Choroid plexus epithelial cell (primary cell): ENCODE measurements at regions not wholly inside any gene's neighbourhood (a gene's known extent, or its start where the extent isn't known, plus 50 kb on each side); places are given as distances from the start of the nearest gene placed in this dataset.
A peak's percentile ranks its signal among the peaks of the same experiment; 100 is the strongest.

Experiments
- DNase-seq: peaks from one replicate; pipeline ENCODE4 v3.0.0-alpha.2; 2010; ENCODE audit warnings: low read depth
- H3K4me3 ChIP-seq: 2 replicates; pipeline ENCODE4 v1.5.1; 2011; ENCODE audit warnings: low read depth, mild to moderate bottlenecking, control low read depth, low read length, moderate library complexity
- TF ChIP-seq, protein P1 (sequence below): conservative IDR thresholded peaks from 2 replicates; pipeline ENCODE4 v1.5.1; 2011; ENCODE audit warnings: low read depth, mild to moderate bottlenecking, control low read depth, inconsistent platforms, low read length, moderate library complexity

DNA sequence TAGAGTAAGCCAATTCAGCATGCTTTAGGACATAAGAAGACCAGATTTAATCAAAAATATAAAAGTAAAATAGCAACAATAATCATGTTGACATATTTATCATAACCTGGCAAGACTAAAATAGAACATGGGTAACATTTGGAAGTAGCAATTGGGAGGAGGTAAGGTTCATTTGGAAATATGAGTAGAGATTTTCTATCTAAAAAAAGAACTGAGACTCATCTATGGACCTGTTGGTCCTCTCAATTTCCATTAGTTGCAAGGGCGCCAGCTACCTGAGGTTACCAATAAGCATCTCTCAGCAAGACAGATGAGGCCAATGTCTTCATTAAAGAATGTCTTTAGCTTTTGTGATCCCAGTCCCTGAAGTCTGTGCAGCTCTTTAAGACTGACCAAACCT is 196.0 kb downstream of the IRS1 start:
- H3K4me3 ChIP-seq: no peak overlapping the region
- DNase-seq: no peak
- TF ChIP-seq, protein P1, sequence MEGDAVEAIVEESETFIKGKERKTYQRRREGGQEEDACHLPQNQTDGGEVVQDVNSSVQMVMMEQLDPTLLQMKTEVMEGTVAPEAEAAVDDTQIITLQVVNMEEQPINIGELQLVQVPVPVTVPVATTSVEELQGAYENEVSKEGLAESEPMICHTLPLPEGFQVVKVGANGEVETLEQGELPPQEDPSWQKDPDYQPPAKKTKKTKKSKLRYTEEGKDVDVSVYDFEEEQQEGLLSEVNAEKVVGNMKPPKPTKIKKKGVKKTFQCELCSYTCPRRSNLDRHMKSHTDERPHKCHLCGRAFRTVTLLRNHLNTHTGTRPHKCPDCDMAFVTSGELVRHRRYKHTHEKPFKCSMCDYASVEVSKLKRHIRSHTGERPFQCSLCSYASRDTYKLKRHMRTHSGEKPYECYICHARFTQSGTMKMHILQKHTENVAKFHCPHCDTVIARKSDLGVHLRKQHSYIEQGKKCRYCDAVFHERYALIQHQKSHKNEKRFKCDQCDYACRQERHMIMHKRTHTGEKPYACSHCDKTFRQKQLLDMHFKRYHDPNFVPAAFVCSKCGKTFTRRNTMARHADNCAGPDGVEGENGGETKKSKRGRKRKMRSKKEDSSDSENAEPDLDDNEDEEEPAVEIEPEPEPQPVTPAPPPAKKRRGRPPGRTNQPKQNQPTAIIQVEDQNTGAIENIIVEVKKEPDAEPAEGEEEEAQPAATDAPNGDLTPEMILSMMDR: no peak

DNA sequence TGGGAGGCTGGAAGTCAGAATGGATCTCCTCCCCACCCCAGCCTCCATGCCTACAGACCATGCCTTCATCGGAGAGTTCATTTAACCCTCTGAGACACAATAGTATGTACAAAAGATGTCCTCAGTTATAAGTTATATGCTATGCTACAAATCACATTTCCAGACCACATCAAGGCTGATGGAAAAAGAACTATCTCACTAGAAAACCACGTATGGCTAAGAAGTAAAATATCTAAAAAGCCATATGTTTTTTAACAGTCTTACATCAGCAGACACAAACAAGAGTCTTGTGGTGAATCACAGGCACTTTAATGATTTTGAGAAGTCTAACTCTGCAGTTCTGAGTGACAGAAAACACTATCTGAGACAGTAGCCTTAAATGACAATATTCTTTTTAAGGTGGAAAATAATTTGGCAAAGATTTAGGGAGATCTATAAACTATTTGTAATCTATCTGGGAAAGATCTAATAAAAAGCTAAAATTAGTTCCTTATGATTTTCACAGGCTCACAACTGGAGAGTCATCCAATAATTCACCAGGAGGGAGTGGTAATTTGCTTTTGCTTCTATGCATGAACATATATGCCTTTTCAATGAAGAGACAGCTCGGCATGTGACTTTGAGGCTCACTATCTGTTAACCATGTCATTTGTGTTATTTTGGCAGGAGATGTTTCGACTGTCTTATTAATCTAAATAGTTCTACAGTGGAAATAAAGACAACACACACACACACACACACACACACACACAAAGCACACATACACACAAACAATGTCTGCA is 197.5 kb downstream of the IRS1 start:
- DNase-seq: peak; percentile 34
- H3K4me3 ChIP-seq: no peak overlapping the region
- TF ChIP-seq, protein P1: no peak

DNA sequence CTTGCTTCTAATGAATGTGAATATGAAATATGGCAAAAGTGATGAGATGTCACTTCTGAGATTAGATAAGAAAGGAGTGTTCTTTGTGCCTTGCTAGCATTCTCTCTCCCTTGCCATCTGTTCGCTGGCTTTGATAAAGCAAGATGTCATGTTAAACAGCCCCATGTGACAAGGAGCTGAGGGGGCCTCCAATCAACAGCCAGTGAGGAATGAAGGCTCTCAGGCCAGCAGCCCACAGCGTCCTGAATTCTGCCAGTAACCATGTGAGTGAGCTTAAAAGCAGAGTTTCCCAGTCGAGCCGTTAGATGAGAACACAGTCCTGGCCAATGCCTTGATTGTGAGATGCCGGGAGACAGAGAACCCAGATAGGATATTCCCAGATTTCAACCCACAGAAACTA is 198.8 kb downstream of the IRS1 start:
- DNase-seq: no peak
- H3K4me3 ChIP-seq: no peak overlapping the region
- TF ChIP-seq, protein P1: no peak

DNA sequence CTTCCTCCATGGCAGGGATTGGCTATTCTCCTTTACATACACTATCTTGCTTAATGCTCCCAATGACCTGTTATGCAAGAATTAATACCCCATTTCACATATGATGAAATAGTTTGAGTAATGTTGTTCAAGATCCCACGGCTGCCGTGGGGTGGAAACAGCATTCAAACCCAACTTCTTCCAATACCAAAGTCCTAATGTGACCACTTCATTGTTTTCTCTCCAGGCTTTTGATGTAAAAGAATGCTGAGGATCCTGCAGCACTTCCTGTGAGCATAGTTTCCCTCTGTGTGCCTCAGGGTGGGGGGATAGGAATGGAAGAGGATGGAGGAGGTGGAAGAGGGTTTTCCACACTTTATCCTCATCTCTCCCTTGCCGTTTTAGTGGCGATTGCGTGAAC is 199.4 kb downstream of the IRS1 start:
- TF ChIP-seq, protein P1: peak; percentile 18
- no peak overlapping the region for H3K4me3 ChIP-seq
- DNase-seq: peak; percentile 43

DNA sequence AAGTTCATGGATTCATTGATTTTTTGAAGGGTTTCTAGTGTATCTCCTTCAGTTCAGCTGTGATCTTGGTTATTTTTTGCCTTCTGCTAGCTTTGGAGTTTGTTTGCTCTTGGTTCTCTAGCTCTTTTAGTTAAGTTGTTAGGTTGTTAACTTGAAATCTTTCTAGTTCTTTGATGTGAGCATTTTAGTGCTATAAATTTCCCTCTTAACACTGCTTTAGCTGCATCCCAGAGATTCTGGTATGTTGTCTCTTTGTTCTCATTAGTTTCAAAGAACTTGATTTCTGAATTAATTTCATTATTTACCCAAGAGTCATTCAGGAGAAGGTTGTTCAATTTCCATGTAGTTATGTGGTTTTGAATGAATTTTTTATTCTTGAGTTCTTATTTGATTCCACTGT is 210.6 kb downstream of the IRS1 start:
- DNase-seq: no peak
- TF ChIP-seq, protein P1: no peak
- H3K4me3 ChIP-seq: no peak overlapping the region

DNA sequence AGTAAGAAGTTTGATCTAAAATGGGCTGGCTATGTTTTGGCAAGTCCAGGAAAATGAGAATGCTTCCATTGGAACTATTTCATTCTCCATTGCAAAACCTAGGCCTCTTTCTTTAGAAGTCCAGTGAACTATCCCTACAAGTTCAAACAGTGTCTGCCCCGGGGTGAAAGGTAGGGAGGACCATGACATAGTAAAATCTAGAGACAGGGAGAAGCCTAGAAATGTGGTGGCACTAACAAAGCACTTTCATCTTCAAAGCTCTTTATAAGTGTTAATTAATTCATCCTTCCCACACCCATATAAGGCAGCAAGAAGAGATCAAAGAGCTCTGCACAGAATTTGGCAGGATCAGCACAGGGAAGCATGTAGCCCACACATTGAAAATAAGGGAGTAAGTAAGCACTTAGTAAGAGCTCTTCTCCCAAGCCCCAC is 214.5 kb downstream of the IRS1 start:
- TF ChIP-seq, protein P1: no peak
- DNase-seq: no peak
- H3K4me3 ChIP-seq: no peak overlapping the region

DNA sequence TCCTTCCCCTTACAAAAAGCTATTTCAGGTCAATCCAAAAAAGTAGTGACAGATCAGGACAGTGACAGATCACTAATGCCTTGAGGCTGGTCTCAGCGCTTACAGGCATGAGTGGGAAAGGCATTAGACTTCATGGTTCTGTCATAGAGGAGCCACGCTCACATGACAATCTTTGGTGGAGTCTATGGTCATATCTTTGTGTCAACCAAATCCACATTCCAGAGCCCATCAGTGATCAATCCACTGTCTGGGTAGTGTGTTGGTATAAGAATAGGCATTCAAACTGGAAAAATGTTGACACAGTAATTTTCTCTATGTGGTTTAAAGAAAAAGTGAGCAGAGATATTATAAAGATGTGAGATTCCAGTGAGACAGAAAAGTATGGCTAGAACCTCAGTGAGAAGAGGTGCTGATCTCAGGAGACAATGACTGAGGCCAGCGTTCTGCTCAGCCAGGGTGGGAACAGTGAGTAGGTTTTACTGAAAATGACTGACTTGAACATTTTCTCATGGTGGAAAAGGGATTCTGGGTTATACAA is 215.0 kb downstream of the IRS1 start:
- H3K4me3 ChIP-seq: no peak overlapping the region
- no peak for DNase-seq
- TF ChIP-seq, protein P1: no peak
